Endothelial cell of umbilical vein (primary cell): ENCODE measurements at regions not wholly inside any gene's neighbourhood (a gene's known extent, or its start where the extent isn't known, plus 50 kb on each side); places are given as distances from the start of the nearest gene placed in this dataset.
"Not testable (repeated sequence)": the region's sequence is repeated elsewhere in the genome, so short reads cannot be mapped to it uniquely, and the experiment has no call there.

Experiments used
- EZH2 ChIP-seq: IDR thresholded peaks from 2 replicates; pipeline ENCODE4 v1.6.1; 2012; ENCODE audit warnings: borderline replicate concordance, low read depth, mild to moderate bottlenecking, moderate library complexity, low read length, inconsistent platforms; ENCODE audit not compliant: severe bottlenecking
- JUN ChIP-seq: IDR thresholded peaks from 2 replicates; pipeline ENCODE4 v1.6.1; 2011; ENCODE audit warnings: borderline replicate concordance, low read depth; ENCODE audit not compliant: insufficient read length, insufficient read depth
- MYC ChIP-seq: IDR thresholded peaks from one replicate; pipeline ENCODE4 v1.6.1; 2011; ENCODE audit warnings: mild to moderate bottlenecking, low read depth, low read length
- POLR2A ChIP-seq: IDR thresholded peaks from 2 replicates; pipeline ENCODE4 v1.6.1; 2012; ENCODE audit warnings: low read depth, mild to moderate bottlenecking, control low read depth, low read length
- POLR2AphosphoS5 ChIP-seq: IDR thresholded peaks from 2 replicates; pipeline ENCODE4 v1.6.1; 2012; ENCODE audit warnings: low read depth, mild to moderate bottlenecking, control low read depth, low read length, moderate library complexity; ENCODE audit not compliant: insufficient read depth
- TF ChIP-seq, protein P1 (sequence below), 2 donors: IDR thresholded peaks; 1 replicate in 1 of 2; 2 replicates in 1 of 2; pipeline ENCODE4 v1.5.1; 2011; ENCODE audit warnings: low read length in 2 of 2, mild to moderate bottlenecking in 2 of 2, moderate library complexity in 2 of 2, control low read depth in 1 of 2, inconsistent platforms in 1 of 2, low read depth in 1 of 2; ENCODE audit not compliant: insufficient read depth in 1 of 2; ENCODE audit errors: extremely low read depth in 1 of 2
- TF ChIP-seq, protein P2 (sequence below): IDR thresholded peaks from 2 replicates; pipeline ENCODE4 v1.6.1; 2011; ENCODE audit not compliant: insufficient read depth, insufficient read length

DNA sequence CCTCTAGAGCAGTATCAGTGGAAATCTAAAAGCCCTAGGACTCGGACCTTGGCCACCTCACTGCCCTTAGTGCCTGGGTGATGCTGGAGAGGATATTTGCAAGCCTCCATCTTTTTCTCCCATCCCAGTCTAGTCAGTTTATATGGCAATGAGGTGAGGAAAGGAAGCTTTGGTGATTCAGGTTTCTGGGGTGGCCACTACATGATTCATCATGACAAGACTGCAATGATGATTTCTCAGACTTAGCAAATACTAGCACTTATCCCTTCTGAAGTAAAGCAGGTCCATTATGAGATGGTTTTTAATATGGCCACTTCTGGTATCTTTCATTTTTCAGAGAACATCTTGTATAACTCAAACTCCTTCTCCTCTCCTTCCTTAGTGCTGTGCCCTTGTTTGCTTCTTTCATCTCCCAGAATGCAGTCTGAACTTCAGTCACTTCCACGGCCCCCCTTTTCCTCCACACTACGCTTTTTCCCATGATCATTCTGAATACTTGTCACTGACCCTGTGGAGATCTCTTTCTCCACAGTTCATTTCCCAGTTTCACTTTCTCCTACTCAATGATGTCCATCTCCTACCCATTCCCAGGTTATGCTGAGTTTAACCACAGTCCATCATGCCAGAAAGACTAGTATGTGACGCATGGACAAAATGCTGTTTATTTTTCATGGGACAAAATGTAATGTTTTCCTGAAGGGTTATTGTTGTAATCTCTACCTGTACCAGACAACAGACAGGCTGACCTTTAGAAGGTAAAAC, 57.4 kb upstream of the TERB2 start:
- TF ChIP-seq, protein P1, sequence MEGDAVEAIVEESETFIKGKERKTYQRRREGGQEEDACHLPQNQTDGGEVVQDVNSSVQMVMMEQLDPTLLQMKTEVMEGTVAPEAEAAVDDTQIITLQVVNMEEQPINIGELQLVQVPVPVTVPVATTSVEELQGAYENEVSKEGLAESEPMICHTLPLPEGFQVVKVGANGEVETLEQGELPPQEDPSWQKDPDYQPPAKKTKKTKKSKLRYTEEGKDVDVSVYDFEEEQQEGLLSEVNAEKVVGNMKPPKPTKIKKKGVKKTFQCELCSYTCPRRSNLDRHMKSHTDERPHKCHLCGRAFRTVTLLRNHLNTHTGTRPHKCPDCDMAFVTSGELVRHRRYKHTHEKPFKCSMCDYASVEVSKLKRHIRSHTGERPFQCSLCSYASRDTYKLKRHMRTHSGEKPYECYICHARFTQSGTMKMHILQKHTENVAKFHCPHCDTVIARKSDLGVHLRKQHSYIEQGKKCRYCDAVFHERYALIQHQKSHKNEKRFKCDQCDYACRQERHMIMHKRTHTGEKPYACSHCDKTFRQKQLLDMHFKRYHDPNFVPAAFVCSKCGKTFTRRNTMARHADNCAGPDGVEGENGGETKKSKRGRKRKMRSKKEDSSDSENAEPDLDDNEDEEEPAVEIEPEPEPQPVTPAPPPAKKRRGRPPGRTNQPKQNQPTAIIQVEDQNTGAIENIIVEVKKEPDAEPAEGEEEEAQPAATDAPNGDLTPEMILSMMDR (IDR thresholded peaks at IDR 0.05; ENCODE audit: extremely low read depth in 1 of 2, insufficient read depth in 1 of 2, low read depth in 1 of 2, low read length in 2 of 2), result not testable (repeated sequence)
- not testable (repeated sequence) for TF ChIP-seq POLR2AphosphoS5, EZH2, MYC, POLR2A, JUN
- TF ChIP-seq, protein P2, sequence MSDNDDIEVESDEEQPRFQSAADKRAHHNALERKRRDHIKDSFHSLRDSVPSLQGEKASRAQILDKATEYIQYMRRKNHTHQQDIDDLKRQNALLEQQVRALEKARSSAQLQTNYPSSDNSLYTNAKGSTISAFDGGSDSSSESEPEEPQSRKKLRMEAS, result not testable (repeated sequence)
